Spleen (tissue), 11 donors: ENCODE measurements at regions not wholly inside any gene's neighbourhood (a gene's known extent, or its start where the extent isn't known, plus 50 kb on each side); places are given as distances from the start of the nearest gene placed in this dataset.

Experiments used
- DNase-seq: peaks from one replicate; pipeline ENCODE4 v3.0.0-alpha.2; 2020
- H3K27ac ChIP-seq, 8 donors: fragments of 200-600 bp; sonication (generic) in 7 of 8; 1 replicate in 4 of 8; 2 replicates in 4 of 8; pipeline versions ENCODE4 v1.5.0 to v1.8.0; 2016 to 2021; ENCODE audit warnings: inconsistent platforms in 4 of 8, mild to moderate bottlenecking in 4 of 8, moderate library complexity in 1 of 8
- H3K27me3 ChIP-seq, 7 donors: fragments of 200-600 bp; sonication (generic) in 6 of 7; replicated peaks in 1 of 7; 1 replicate in 4 of 7; 2 replicates in 3 of 7; pipeline versions ENCODE4 v1.5.0 to v1.8.0; 2016 to 2021; ENCODE audit warnings: inconsistent platforms in 3 of 7, mild to moderate bottlenecking in 1 of 7
- H3K36me3 ChIP-seq, 6 donors: fragments of 200-600 bp; sonication (generic) in 5 of 6; 1 replicate in 4 of 6; 2 replicates in 2 of 6; pipeline versions ENCODE4 v1.5.0 to v1.8.0; 2016 to 2021; ENCODE audit warnings: inconsistent platforms in 2 of 6
- H3K4me1 ChIP-seq, 6 donors: fragments of 200-600 bp; sonication (generic) in 5 of 6; 1 replicate in 3 of 6; 2 replicates in 3 of 6; pipeline versions ENCODE4 v1.5.0 to v1.8.0; 2016 to 2021; ENCODE audit warnings: inconsistent platforms in 3 of 6
- H3K4me3 ChIP-seq, 8 donors: fragments of 200-600 bp; sonication (generic) in 7 of 8; 1 replicate in 4 of 8; 2 replicates in 4 of 8; pipeline versions ENCODE4 v1.5.0 to v1.8.0; 2016 to 2021; ENCODE audit warnings: inconsistent platforms in 4 of 8, mild to moderate bottlenecking in 4 of 8, moderate library complexity in 2 of 8
- H3K9me3 ChIP-seq, 8 donors: fragments of 200-600 bp; sonication (generic) in 7 of 8; 1 replicate in 4 of 8; 2 replicates in 4 of 8; pipeline versions ENCODE4 v1.5.0 to v1.8.0; 2016 to 2021; ENCODE audit warnings: inconsistent platforms in 4 of 8
- CTCF ChIP-seq, 11 experiments: fragments of 200-600 bp in 7 of 11; fragments of 450-650 bp in 4 of 11; sonication (generic) in 4 of 11; IDR thresholded peaks in 8 of 11; conservative IDR thresholded peaks in 3 of 11; 1 replicate in 7 of 11; 2 replicates in 4 of 11; pipeline versions ENCODE4 v1.4.0 to v1.8.0; 2016 to 2021; ENCODE audit warnings: antibody characterized with exemption in 11 of 11, inconsistent platforms in 4 of 11, mild to moderate bottlenecking in 1 of 11
- POLR2A ChIP-seq, 3 donors: fragments of 450-650 bp; IDR thresholded peaks; one replicate each; pipeline ENCODE4 v1.5.1; 2017; ENCODE audit warnings: antibody characterized with exemption in 3 of 3, mild to moderate bottlenecking in 1 of 3
- POLR2AphosphoS5 ChIP-seq, 3 donors: sonication (generic); formaldehyde crosslinking; IDR thresholded peaks; one replicate each; pipeline ENCODE4 v1.5.1; 2017; ENCODE audit warnings: antibody characterized with exemption in 3 of 3
- WGBS, 5 donors: extraction: QIAGEN DNeasy Blood & Tissue Kit in 3 of 5; methylation state at CpG; one replicate each; pipeline versions ENCODE4 v1.1.5 to v1.1.7; 2013 to 2018; 5-methylcytosine and 5-hydroxymethylcytosine counted together
- intact Hi-C: fragments of 100-400 bp; cut with DNase I; formaldehyde crosslinking; loops from one replicate; pipeline ENCODE4 v1.15.0; 2023; ENCODE audit warnings: low total_unique reads
- donor health status: healthy with polysubstance abuse.
- donor health status: DM: no; HTN: no; CAD: no; lungs with moderate emphysema.
- donor health status: DM: no; HTN: no; CAD: no.
- donor health status: Bipolar disorder and iron deficiency.
- donor health status: healthy.
- donor health status: DM: no; HTN: no; CAD: no.
- donor health status: DM: yes; HTN: yes; CAD: no.

- H3K27ac ChIP-seq = no peak overlapping the region
- TF ChIP-seq POLR2A (IDR thresholded peaks at IDR 0.05) = no peak
- no peak for DNase-seq
- WGBS, 5 donors = 55 to 83% (median 70%) methylated on average over 2 of the region's 2 CpGs
- no peaks in the 10 kb centered on the region for H3K4me1 ChIP-seq
- intact Hi-C loops = no loop called here
- H3K36me3 ChIP-seq = no peaks in the 10 kb centered on the region
- H3K4me3 ChIP-seq = no peak overlapping the region
- peaks cover 0 to 35% (median 25%) of the 10 kb centered on the region in 8 donors for H3K9me3 ChIP-seq
- peaks cover 0 to 6% (median 0%) of the 10 kb centered on the region in 7 donors for H3K27me3 ChIP-seq
Measured at GRCh38 chr1:5256793-5257192, 602.4 kb downstream of the AJAP1 start.

GRCh38 chr1:5254975-5255374 is 600.6 kb downstream of the AJAP1 start:
- no peak for DNase-seq
- Histone ChIP-seq H3K27me3 (peaks cover 0 to 4% (median 0%) of the 10 kb centered on the region in 7 donors), H3K4me3 (no peak overlapping the region), H3K9me3 (peaks cover 0 to 31% (median 21%) of the 10 kb centered on the region in 8 donors), H3K4me1 (no peaks in the 10 kb centered on the region), H3K27ac (no peak overlapping the region), H3K36me3 (no peaks in the 10 kb centered on the region)
- TF ChIP-seq CTCF (IDR thresholded peaks at IDR 0.05 in 8 of 11, conservative IDR thresholded peaks at IDR 0.05 in 3 of 11) (no peak), POLR2AphosphoS5 (IDR thresholded peaks at IDR 0.05) (no peak), POLR2A (IDR thresholded peaks at IDR 0.05) (no peak)
- WGBS, 5 donors = 83 to 95% (median 89%) methylated on average over 2 of the region's 2 CpGs
- intact Hi-C loops = no loop called here

GRCh38 chr1:5254131-5254725 is 599.8 kb downstream of the AJAP1 start:
- H3K27ac ChIP-seq = no peak overlapping the region
- 81 to 89% (median 87%) methylated on average over 15 of the region's 15 CpGs for WGBS, 5 donors
- TF ChIP-seq POLR2AphosphoS5 (IDR thresholded peaks at IDR 0.05) (no peak), CTCF (IDR thresholded peaks at IDR 0.05 in 8 of 11, conservative IDR thresholded peaks at IDR 0.05 in 3 of 11) (no peak), POLR2A (IDR thresholded peaks at IDR 0.05) (no peak)
- no peak overlapping the region for H3K4me3 ChIP-seq
- peaks cover 0 to 4% (median 0%) of the 10 kb centered on the region in 7 donors for H3K27me3 ChIP-seq
- DNase-seq = no peak
- no peaks in the 10 kb centered on the region for H3K36me3 ChIP-seq
- H3K9me3 ChIP-seq = peaks cover 0 to 23% (median 13%) of the 10 kb centered on the region in 8 donors
- no peaks in the 10 kb centered on the region for H3K4me1 ChIP-seq
- intact Hi-C loops = no loop called here

- H3K9me3 ChIP-seq = peaks cover 0 to 11% (median 2%) of the 10 kb centered on the region in 8 donors
- H3K4me1 ChIP-seq = no peaks in the 10 kb centered on the region
- TF ChIP-seq POLR2AphosphoS5 (IDR thresholded peaks at IDR 0.05) = no peak
- TF ChIP-seq POLR2A (IDR thresholded peaks at IDR 0.05) = no peak
- TF ChIP-seq CTCF (IDR thresholded peaks at IDR 0.05 in 8 of 11, conservative IDR thresholded peaks at IDR 0.05 in 3 of 11) = no peak
- H3K27me3 ChIP-seq = peaks cover 0 to 4% (median 0%) of the 10 kb centered on the region in 7 donors
- 81 to 94% (median 90%) methylated on average over 2 to 5 of the region's 5 CpGs for WGBS, 5 donors
- H3K4me3 ChIP-seq = no peak overlapping the region
- no peak for DNase-seq
- H3K27ac ChIP-seq = no peak overlapping the region
- H3K36me3 ChIP-seq = no peaks in the 10 kb centered on the region
- intact Hi-C loops = no loop called here
Measured at GRCh38 chr1:5253036-5253435, 598.6 kb downstream of the AJAP1 start.
